SK-N-MC (cell line): ENCODE measurements at regions not wholly inside any gene's neighbourhood (a gene's known extent, or its start where the extent isn't known, plus 50 kb on each side); places are given as distances from the start of the nearest gene placed in this dataset.

Source experiments
- DNase-seq: peaks from one replicate; pipeline ENCODE4 v3.0.0-alpha.2; 2011; ENCODE audit warnings: low read depth, low spot score
- H3K27ac ChIP-seq: fragments of 200-600 bp; sonication (generic); 2 replicates; pipeline ENCODE4 v1.5.1; 2016; ENCODE audit warnings: mixed run types
- H3K36me3 ChIP-seq: fragments of 200-600 bp; sonication (generic); 2 replicates; pipeline ENCODE4 v1.6.1; 2017; ENCODE audit warnings: antibody characterized with exemption, low read length, mixed read lengths; ENCODE audit not compliant: insufficient read depth
- H3K4me3 ChIP-seq: fragments of 200-600 bp; sonication (generic); 2 replicates; pipeline ENCODE4 v1.5.1; 2016
- H3K9ac ChIP-seq: fragments of 200-600 bp; sonication (generic); 2 replicates; pipeline ENCODE4 v1.8.0; 2017; ENCODE audit warnings: mixed run types, mixed read lengths; ENCODE audit not compliant: insufficient read length
- H3K9me3 ChIP-seq: fragments of 200-600 bp; sonication (generic); 2 replicates; pipeline ENCODE4 v1.6.1; 2017; ENCODE audit warnings: low read depth, mild to moderate bottlenecking, antibody characterized with exemption, low read length, moderate library complexity, mixed read lengths
- EZH2 ChIP-seq: fragments of 200-600 bp; sonication (generic); IDR thresholded peaks from one replicate; pipeline ENCODE4 v1.6.1; 2017; ENCODE audit warnings: antibody characterized with exemption
- FOXP2 ChIP-seq: optimal IDR thresholded peaks from 2 replicates; pipeline ENCODE3; 2011; ENCODE audit warnings: mild to moderate bottlenecking, moderate library complexity; ENCODE audit not compliant: insufficient read depth; ENCODE audit errors: extremely low read length, control extremely low read depth
- POLR2AphosphoS5 ChIP-seq: IDR thresholded peaks from 2 replicates; pipeline ENCODE4 v1.6.1; 2012; ENCODE audit warnings: mild to moderate bottlenecking, low read depth, low read length, borderline replicate concordance

- Histone ChIP-seq H3K27ac (no peak overlapping the region), H3K9me3 (no peaks in the 10 kb centered on the region), H3K9ac (no peak overlapping the region), H3K36me3 (no peaks in the 10 kb centered on the region), H3K4me3 (no peak overlapping the region)
- TF ChIP-seq POLR2AphosphoS5, result no peak
- no peak for TF ChIP-seq EZH2
- TF ChIP-seq FOXP2, result no peak
- no peak for DNase-seq
Measured at GRCh38 chrX:39946822-39947221, 150.9 kb downstream of the BCOR start.

GRCh38 chrX:39948582-39948981 is 149.2 kb downstream of the BCOR start:
- DNase-seq, result no peak
- TF ChIP-seq FOXP2, result no peak
- TF ChIP-seq POLR2AphosphoS5, result no peak
- no peak for TF ChIP-seq EZH2
- Histone ChIP-seq H3K36me3 (no peaks in the 10 kb centered on the region), H3K4me3 (no peak overlapping the region), H3K9me3 (no peaks in the 10 kb centered on the region), H3K27ac (no peak overlapping the region), H3K9ac (no peak overlapping the region)

- H3K36me3 ChIP-seq, result no peaks in the 10 kb centered on the region
- no peak overlapping the region for H3K27ac ChIP-seq
- no peak for DNase-seq
Measured at GRCh38 chrX:39950018-39950688, 147.6 kb downstream of the BCOR start.

GRCh38 chrX:39952989-39953388 is 144.8 kb downstream of the BCOR start:
- no peak for DNase-seq
- no peak for TF ChIP-seq POLR2AphosphoS5
- Histone ChIP-seq H3K9me3 (no peaks in the 10 kb centered on the region), H3K9ac (no peak overlapping the region), H3K27ac (no peak overlapping the region), H3K4me3 (no peak overlapping the region), H3K36me3 (no peaks in the 10 kb centered on the region)

More at GRCh38 chrX:39950018-39950688, 147.6 kb downstream of the BCOR start:
- TF ChIP-seq POLR2AphosphoS5 (no peak), FOXP2 (no peak), EZH2 (no peak)
- no peaks in the 10 kb centered on the region for H3K9me3 ChIP-seq
- no peak overlapping the region for H3K9ac ChIP-seq
- no peak overlapping the region for H3K4me3 ChIP-seq

- Histone ChIP-seq H3K9ac (no peak overlapping the region), H3K36me3 (no peaks in the 10 kb centered on the region), H3K4me3 (no peak overlapping the region), H3K27ac (no peak overlapping the region), H3K9me3 (no peaks in the 10 kb centered on the region)
- no peak for TF ChIP-seq EZH2
- DNase-seq, result no peak
Measured at GRCh38 chrX:39953879-39954278, 143.9 kb downstream of the BCOR start.

- Histone ChIP-seq H3K9me3 (no peaks in the 10 kb centered on the region), H3K9ac (no peak overlapping the region), H3K36me3 (no peaks in the 10 kb centered on the region), H3K4me3 (no peak overlapping the region), H3K27ac (no peak overlapping the region)
- TF ChIP-seq EZH2 (no peak), FOXP2 (no peak), POLR2AphosphoS5 (no peak)
- no peak for DNase-seq
Measured at GRCh38 chrX:39954851-39955250, 142.9 kb downstream of the BCOR start.

GRCh38 chrX:39955625-39956024 is 142.1 kb downstream of the BCOR start:
- no peak for DNase-seq
- TF ChIP-seq EZH2 (no peak), FOXP2 (no peak), POLR2AphosphoS5 (no peak)
- Histone ChIP-seq H3K27ac (no peak overlapping the region), H3K9me3 (no peaks in the 10 kb centered on the region), H3K9ac (no peak overlapping the region), H3K4me3 (no peak overlapping the region), H3K36me3 (no peaks in the 10 kb centered on the region)

GRCh38 chrX:39956803-39957394 is 140.9 kb downstream of the BCOR start:
- Histone ChIP-seq H3K9me3 (no peaks in the 10 kb centered on the region), H3K4me3 (no peak overlapping the region), H3K27ac (no peak overlapping the region), H3K36me3 (no peaks in the 10 kb centered on the region), H3K9ac (no peak overlapping the region)
- TF ChIP-seq POLR2AphosphoS5, result no peak
- TF ChIP-seq EZH2, result no peak
- TF ChIP-seq FOXP2, result no peak
- DNase-seq, result no peak

GRCh38 chrX:39957816-39958566 is 139.8 kb downstream of the BCOR start:
- no peak for DNase-seq
- Histone ChIP-seq H3K9ac (no peak overlapping the region), H3K36me3 (no peaks in the 10 kb centered on the region), H3K4me3 (no peak overlapping the region), H3K27ac (no peak overlapping the region), H3K9me3 (no peaks in the 10 kb centered on the region)
- TF ChIP-seq FOXP2 (no peak), POLR2AphosphoS5 (no peak), EZH2 (no peak)
